Cardiac septum (tissue), 1 donor: ENCODE measurements at regions not wholly inside any gene's neighbourhood (a gene's known extent, or its start where the extent isn't known, plus 50 kb on each side); places are given as distances from the start of the nearest gene placed in this dataset.

ENCODE experiments used
- DNase-seq: peaks from one replicate; pipeline ENCODE4 v3.0.0-alpha.2; 2020; ENCODE audit warnings: low spot score
- intact Hi-C: fragments of 100-400 bp; cut with DNase I; formaldehyde crosslinking; loops from one replicate; pipeline ENCODE4 v1.14.0; 2022
- donor health status: DM: no; HTN: no; CAD: no.

DNA sequence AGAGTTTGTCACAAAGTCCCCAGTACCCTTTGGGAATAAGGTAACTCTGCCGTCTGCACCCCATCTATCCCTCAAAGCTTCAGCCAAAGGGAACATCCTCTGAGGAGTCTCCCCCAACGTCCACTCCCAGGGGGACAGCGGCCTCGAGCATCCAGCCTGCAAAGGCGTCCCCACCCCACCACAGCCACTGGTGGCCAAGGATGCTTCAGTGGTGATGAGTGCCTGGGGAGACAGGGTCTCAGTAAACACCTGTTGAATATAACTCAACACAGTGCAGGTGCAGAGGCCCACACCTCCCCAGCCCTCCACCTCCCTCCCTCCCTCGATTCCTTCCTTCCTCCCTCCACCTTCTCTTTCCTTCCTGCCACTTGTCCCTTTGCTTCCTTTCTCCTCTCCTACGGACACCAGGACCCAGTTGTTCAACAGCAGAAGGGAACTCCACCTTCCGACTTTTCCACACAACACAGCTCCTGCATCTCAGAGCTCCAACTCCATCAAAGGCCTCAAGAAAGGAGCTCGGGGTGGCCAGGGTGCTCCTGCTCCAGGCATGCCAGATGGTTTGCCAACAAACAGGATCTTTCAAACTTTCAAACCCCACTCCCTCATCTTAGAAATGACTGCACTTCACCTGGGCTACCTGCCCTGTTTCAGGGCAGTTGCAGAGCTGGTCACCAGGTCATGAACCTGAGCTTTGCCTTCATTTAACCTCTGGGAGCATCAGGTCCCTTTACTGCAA is 87.8 kb upstream of the SNTG2 start:
- intact Hi-C loops = no loop called here
- no peak for DNase-seq

- DNase-seq = no peak
Observed at GRCh38 chr2:862355-862687, 88.3 kb upstream of the SNTG2 start.

DNA sequence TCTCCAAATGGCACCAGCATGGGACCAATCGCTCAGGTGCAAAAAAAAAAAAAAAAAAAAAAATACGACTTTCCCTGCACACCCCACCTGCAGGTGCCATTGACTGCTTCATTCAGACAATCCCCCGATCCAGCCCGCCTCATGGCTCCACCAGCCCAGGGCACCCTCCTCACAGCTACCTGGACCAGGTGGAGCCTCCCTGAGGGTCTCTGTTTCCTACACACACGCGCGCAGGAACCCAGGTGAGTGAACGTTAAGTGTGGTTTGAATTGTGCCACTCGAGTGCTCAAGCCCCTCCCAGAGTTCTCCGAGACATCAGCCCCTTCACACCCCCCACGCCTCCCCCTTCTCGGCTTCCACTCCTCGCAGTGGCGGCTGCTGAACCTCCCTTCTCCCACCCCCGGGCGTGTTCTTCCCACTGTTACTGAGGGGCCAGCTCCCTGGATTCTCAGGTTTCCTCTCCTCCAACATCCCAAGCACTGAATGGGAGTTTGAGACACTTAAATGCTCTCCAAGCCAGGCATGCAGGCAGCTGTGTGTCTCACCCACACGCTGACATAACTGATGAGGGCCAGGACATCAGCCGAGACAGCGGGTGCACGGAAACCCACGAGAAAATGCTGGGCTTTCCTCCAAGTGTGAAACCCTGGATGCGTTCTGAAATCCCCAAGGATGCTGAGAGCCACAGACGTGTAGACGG is 88.8 kb upstream of the SNTG2 start:
- intact Hi-C loops = no loop called here

More at GRCh38 chr2:862355-862687, 88.3 kb upstream of the SNTG2 start:
- intact Hi-C loops = no loop called here

DNA sequence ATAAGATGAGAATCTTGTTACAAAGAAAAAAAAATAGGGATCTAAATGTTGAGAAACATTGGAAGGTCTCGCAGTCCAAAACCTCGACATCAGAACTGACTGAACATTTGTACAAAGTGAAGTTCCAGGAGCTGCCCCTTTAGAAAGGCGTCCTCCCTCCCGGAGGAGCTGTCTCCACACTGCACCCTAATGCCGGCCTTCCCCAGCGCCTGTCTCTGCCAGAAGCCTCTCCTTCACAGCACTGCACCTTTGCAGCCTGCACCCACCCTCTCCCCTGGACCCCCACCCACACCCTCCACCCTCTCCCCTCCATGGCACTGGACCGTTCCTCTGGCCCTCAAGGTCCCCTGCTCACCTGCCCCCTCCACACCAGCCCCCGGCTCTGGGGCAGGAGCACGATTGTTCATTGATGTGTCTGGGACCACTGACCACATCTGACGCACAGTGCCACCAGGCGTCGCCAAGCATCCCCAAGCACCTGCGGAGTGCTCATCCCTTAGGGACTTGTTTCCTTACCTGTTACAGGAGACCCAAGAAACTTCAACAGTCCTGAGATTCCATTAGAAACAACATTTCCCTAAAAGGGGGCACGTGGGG is 90.3 kb upstream of the SNTG2 start:
- DNase-seq = no peak
- intact Hi-C loops = no loop called here

More for the DNA sequence above, 88.8 kb upstream of the SNTG2 start:
- no peak for DNase-seq

DNA sequence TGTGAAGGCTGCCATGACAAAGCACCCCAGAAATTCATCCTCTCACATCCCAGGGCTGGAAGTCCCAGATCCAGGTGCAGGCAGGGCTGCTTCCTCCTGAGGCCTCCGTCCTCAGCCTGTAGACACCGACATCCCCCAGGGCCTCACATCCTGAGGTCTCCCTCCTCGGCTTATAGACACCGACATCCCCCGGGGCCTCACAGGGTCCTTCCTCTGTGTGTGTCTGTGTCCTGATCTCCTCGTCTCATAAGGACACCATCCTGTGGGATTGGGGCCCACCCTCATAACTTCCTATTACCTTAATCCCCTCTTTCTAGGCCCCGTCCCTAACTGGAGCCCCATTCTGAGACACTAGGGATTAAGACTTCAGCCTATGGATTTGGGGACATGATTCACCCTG is 92.0 kb upstream of the SNTG2 start:
- intact Hi-C loops = no loop called here
- no peak for DNase-seq

DNA sequence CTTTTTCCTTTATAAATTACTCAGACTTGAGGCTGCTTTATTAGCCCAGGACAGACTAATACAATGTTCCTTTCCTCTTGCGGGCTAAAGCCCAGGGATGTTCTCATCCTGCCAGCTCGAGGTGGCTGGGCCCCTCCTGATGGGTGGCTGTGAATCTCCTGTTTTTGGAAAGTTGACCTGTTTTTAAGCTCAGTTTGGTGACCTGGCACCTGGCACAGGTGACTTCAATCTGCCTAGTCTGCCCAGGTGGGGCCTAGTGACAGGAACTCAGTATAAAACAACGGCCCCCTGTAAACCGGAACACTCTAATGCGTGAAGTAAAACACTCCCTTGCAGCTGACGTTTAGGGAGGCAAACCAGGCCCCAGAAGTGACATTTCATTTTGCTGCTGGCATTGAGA is 92.7 kb upstream of the SNTG2 start:
- no peak for DNase-seq
- intact Hi-C loops = no loop called here

DNA sequence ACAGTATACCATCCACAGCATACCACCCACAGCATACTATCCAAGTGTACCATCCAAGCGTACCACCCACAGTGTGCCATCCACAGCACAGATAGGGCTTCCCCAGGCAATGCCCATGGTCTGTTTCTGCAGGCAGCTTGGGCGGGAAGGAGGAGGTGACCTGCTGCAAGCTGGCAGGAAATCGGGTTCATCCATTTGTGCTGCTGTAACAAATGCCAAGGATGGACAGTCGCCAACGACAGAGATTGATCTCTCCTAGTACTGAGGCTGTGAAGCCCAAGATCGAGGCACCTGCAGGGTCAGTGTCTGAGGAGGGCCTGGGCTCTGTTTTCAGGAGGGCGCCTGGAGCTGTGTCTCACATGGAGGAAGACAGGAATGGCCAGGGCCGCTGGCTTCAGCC is 93.6 kb upstream of the SNTG2 start:
- intact Hi-C loops = no loop called here
- no peak for DNase-seq

DNA sequence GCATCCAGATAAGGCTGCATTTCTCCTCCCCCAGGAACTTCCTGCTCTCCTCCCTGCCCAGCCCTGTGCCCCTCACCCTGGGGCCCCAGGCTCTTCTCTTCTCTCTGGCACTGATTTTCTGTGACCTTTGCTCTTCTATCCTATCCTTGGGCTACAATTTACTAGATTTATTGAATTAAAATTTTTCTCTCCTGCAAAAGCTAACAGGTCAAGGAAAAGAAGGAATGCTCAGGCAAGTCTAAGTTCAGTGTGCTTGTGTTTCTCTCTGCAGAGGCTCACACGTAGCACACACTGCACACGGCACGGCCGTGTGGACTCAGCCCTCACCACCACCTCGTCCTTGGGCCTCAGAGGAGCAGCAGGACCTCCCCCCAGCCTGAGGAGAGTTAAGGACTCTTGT is 94.2 kb upstream of the SNTG2 start:
- DNase-seq = no peak
- intact Hi-C loops = no loop called here

GRCh38 chr2:856041-856440 is 94.6 kb upstream of the SNTG2 start:
- intact Hi-C loops = no loop called here

GRCh38 chr2:855177-855576 is 95.5 kb upstream of the SNTG2 start:
- no peak for DNase-seq
- intact Hi-C loops = no loop called here

More at GRCh38 chr2:856041-856440, 94.6 kb upstream of the SNTG2 start:
- DNase-seq = no peak

- no peak for DNase-seq
- intact Hi-C loops = loop anchor here (5.0 kb wide), 1 partner anchor 693 kb away; no protein-coding TSS in a partner anchor
Observed at GRCh38 chr2:854460-854859, 96.2 kb upstream of the SNTG2 start.

DNA sequence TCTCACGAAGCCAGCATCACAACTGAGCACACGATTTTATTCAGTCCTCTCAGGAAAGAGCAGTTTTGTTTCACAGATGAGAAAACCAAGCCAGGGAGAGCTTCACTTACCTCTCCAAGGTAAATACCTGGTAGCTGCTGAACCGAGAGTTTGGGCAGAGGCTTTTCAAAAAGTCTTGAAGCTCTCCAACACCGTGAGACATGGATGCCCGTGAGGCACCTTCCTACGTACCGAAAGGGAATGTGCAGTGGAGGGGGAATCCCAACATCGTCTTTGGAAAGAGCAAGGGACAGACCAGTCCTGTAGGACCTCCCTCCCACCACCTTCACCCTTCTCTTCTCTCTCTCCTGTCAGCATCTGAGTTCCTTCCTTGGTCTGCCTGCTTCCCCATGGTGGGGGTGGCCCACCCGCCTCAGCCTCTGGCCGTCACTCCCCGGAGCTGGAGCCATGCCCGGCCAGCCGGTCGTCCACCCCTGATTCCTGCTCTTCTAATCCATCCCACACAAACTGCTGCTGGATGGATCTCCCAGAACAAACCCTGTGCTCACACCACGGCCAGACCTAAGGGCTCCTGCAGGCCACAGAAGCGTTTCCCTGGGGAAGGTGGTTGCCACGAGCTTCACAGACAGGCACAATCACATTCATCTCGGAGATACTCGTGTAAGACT is 97.3 kb upstream of the SNTG2 start:
- intact Hi-C loops = loop anchor here (5.0 kb wide), 1 partner anchor 694 kb away; no protein-coding TSS in a partner anchor
- no peak for DNase-seq

DNA sequence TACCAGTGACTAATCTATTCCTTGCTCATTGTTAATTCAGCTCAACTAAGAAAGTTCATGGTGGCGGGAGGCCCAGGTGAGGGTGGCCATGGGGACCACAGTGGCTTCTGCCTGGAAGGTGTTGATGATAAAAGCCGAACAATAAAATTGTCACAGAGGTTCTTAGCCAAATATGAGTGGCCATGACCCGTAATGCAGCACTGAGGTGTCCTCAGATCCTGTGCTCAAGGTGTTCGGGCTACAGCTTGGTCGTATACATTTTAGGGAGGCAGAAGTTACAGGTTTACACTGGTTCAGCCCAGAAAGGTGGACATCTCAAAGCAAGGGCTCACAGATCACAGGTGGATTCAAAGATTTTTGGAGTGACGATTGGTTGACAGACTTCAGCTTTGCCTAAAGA is 98.5 kb upstream of the SNTG2 start:
- no peak for DNase-seq
- intact Hi-C loops = loop anchor here (5.0 kb wide), 1 partner anchor 695 kb away; no protein-coding TSS in a partner anchor

DNA sequence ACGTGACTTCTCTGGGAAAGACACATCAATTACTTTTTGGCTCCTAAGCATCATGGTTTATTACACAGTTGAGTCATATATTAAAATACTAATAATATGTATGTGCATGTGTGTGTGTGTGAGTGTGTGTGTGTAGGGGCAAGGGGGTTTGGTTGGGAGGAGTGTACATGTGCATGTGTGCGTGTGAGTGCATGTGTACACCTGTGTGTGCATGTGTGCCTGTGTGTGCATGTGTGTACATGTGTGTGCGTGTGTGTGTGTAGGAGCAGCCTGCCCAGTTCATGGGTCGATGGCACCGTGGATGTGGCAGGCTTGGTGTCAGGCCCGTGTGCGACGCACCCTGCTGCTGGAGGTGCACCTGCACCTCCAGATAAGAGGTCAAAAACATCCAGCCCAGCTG is 99.0 kb upstream of the SNTG2 start:
- no peak for DNase-seq
- intact Hi-C loops = loop anchor here (5.0 kb wide), 1 partner anchor 696 kb away; no protein-coding TSS in a partner anchor

DNA sequence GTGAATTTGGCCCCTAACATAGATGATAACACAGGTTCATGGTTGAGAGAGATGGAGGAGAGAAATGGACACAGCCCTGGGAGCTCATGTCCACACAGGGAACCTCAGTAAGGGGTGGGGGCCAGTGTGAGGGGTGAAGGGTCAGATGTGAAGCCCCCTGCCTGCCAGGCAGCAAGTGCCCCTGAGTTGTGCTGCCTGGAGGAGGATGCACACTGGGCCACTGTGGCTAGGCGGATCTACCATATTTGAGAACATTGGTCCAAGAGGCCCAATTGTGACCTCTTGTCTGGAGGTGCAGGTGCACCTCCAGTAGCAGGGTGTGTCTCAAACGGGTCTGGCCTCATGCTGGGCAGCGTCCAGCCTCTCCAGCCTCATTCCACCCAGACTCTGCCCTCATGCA is 99.6 kb upstream of the SNTG2 start:
- intact Hi-C loops = loop anchor here (5.0 kb wide), 1 partner anchor 696 kb away; no protein-coding TSS in a partner anchor

GRCh38 chr2:850429-850828 is 100.2 kb upstream of the SNTG2 start:
- DNase-seq = no peak

More for the DNA sequence above, 99.6 kb upstream of the SNTG2 start:
- no peak for DNase-seq

GRCh38 chr2:848099-848498 is 102.5 kb upstream of the SNTG2 start:
- DNase-seq = no peak
- intact Hi-C loops = no loop called here

More at GRCh38 chr2:850429-850828, 100.2 kb upstream of the SNTG2 start:
- intact Hi-C loops = loop anchor here (5.0 kb wide), 1 partner anchor 697 kb away; no protein-coding TSS in a partner anchor

DNA sequence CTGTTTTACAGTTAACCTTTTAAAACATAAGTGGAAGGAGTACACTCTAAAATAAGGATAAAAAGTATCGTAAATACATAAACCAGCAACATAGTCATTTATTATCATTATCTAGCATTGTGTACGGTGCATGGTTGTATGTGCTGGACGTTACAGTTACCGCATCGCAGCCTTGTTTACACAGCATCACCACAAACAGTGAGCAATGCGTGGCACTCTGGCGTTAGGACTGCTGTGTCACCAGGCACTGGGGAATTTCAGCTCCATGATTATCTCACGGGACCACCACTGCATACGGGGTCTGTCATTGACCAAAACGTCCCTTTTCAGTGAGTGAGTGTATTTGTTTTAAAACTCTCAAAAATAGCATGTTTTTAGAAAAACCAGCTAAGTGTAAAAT is 103.0 kb upstream of the SNTG2 start:
- intact Hi-C loops = no loop called here
- DNase-seq = no peak

DNA sequence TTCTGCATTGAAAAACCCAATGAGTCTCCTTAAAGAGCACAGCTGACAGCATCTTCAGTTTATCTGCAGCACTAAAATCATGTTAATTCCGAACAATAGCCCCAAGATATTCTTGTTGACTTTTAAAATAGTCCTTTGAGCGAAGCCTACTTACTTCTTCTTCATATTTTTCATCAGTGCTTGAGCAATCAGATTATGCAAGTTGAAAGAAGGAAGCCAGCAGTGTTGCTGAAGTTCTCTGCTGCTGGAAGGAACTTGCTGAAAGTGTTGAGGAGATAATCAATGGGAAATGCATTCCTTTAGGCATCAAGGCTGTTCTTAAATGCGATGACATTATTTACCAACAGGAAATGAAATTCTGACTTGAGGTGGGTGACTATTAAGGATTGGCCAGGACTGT is 105.9 kb upstream of the SNTG2 start:
- no peak for DNase-seq
- intact Hi-C loops = no loop called here

DNA sequence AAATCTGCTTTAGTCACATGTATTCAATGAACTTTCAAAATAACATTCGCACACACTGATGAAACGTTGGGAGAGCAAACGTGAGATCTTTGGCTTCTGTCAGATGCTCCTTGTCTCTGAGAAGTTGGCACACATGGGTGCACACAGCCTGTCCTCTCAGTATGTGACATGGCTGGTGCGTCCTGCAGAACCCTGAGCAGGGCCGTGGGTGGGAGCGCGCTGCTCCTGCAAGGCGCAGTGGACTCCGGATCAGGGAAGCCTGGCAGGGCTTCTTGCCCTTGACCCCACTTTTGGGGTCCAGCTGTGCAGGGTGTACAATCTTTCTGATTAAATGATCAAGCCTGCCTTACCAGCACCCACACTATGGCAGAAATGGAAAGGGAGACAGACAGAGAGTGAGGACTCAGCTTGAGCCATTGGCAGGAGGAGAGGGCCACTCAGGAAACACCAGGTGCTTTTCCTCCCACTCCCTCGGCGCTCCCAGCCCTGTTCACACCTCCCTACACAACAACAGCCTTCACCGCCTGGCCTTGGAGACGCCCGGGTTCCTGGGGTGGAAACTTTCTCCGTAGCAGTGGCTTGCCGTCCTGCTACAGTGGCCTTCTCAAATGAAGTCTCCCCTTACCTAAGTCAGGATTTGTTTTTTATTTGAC is 108.4 kb upstream of the SNTG2 start:
- DNase-seq = no peak
- intact Hi-C loops = no loop called here
